ENCODE measurements at regions not wholly inside any gene's neighbourhood (a gene's known extent, or its start where the extent isn't known, plus 50 kb on each side); places are given as distances from the start of the nearest gene placed in this dataset.
"Not testable (repeated sequence)": the region's sequence is repeated elsewhere in the genome, so short reads cannot be mapped to it uniquely, and the experiment has no call there.

- no peaks in the 10 kb centered on the region for H3K27me3 ChIP-seq (ENCODE audit: control insufficient read depth in 5 of 5, insufficient read depth in 4 of 5, low read length in 5 of 5)
- H3K9me3 ChIP-seq (ENCODE audit: control insufficient read depth in 5 of 5, low read length in 5 of 5): no peaks in the 10 kb centered on the region
- H3K4me1 ChIP-seq (ENCODE audit: control insufficient read depth in 5 of 5, insufficient read depth in 5 of 5, low read length in 5 of 5): peaks cover 4 to 8% (median 7%) of the 10 kb centered on the region in 5 donors
- no peak overlapping the region for H3K9ac ChIP-seq (ENCODE audit: low read length in 5 of 5)
- no peak overlapping the region for H3K4me3 ChIP-seq (ENCODE audit: low read depth in 1 of 5, low read length in 5 of 5)
- no peaks in the 10 kb centered on the region for H3K36me3 ChIP-seq (ENCODE audit: control insufficient read depth in 5 of 5, insufficient read depth in 5 of 5, low read length in 5 of 5)
- no peak overlapping the region for H3K27ac ChIP-seq (ENCODE audit: low read depth, low read length)
Measured at GRCh38 chr17:68768804-68769203, 167.6 kb upstream of the FAM20A start.

GRCh38 chr17:68766640-68767039 lies 165.5 kb upstream of the FAM20A start:
- no peak overlapping the region for H3K9ac ChIP-seq (ENCODE audit: low read length in 5 of 5)
- H3K27me3 ChIP-seq (ENCODE audit: control insufficient read depth in 5 of 5, insufficient read depth in 4 of 5, low read length in 5 of 5): no peaks in the 10 kb centered on the region
- H3K9me3 ChIP-seq (ENCODE audit: control insufficient read depth in 5 of 5, low read length in 5 of 5): no peaks in the 10 kb centered on the region
- H3K4me1 ChIP-seq (ENCODE audit: control insufficient read depth in 5 of 5, insufficient read depth in 5 of 5, low read length in 5 of 5): no peaks in the 10 kb centered on the region
- H3K27ac ChIP-seq (ENCODE audit: low read depth, low read length): no peak overlapping the region
- H3K36me3 ChIP-seq (ENCODE audit: control insufficient read depth in 5 of 5, insufficient read depth in 5 of 5, low read length in 5 of 5): no peaks in the 10 kb centered on the region
- no peak overlapping the region for H3K4me3 ChIP-seq (ENCODE audit: low read depth in 1 of 5, low read length in 5 of 5)

- no peaks in the 10 kb centered on the region for H3K27me3 ChIP-seq (ENCODE audit: control insufficient read depth in 5 of 5, insufficient read depth in 4 of 5, low read length in 5 of 5)
- H3K9me3 ChIP-seq (ENCODE audit: control insufficient read depth in 5 of 5, low read length in 5 of 5): no peaks in the 10 kb centered on the region
- no peaks in the 10 kb centered on the region for H3K36me3 ChIP-seq (ENCODE audit: control insufficient read depth in 5 of 5, insufficient read depth in 5 of 5, low read length in 5 of 5)
- no peak overlapping the region for H3K4me3 ChIP-seq (ENCODE audit: low read depth in 1 of 5, low read length in 5 of 5)
- no peak overlapping the region for H3K9ac ChIP-seq (ENCODE audit: low read length in 5 of 5)
- peaks cover 0 to 10% (median 8%) of the 10 kb centered on the region in 5 donors for H3K4me1 ChIP-seq (ENCODE audit: control insufficient read depth in 5 of 5, insufficient read depth in 5 of 5, low read length in 5 of 5)
- no peak overlapping the region for H3K27ac ChIP-seq (ENCODE audit: low read depth, low read length)
Measured at GRCh38 chr17:68763562-68763961, 162.4 kb upstream of the FAM20A start.

- no peak overlapping the region for H3K27ac ChIP-seq (ENCODE audit: low read depth, low read length)
- H3K27me3 ChIP-seq (ENCODE audit: control insufficient read depth in 5 of 5, insufficient read depth in 4 of 5, low read length in 5 of 5): no peaks in the 10 kb centered on the region
- H3K4me3 ChIP-seq (ENCODE audit: low read depth in 1 of 5, low read length in 5 of 5): no peak overlapping the region
- H3K4me1 ChIP-seq (ENCODE audit: control insufficient read depth in 5 of 5, insufficient read depth in 5 of 5, low read length in 5 of 5): peaks cover 0 to 10% (median 8%) of the 10 kb centered on the region in 5 donors
- no peaks in the 10 kb centered on the region for H3K36me3 ChIP-seq (ENCODE audit: control insufficient read depth in 5 of 5, insufficient read depth in 5 of 5, low read length in 5 of 5)
- H3K9ac ChIP-seq (ENCODE audit: low read length in 5 of 5): no peak overlapping the region
- no peaks in the 10 kb centered on the region for H3K9me3 ChIP-seq (ENCODE audit: control insufficient read depth in 5 of 5, low read length in 5 of 5)
Measured at GRCh38 chr17:68762911-68763310, 161.7 kb upstream of the FAM20A start.

- Histone ChIP-seq H3K9me3 (ENCODE audit: control insufficient read depth in 5 of 5, low read length in 5 of 5) (no peaks in the 10 kb centered on the region), H3K4me3 (ENCODE audit: low read depth in 1 of 5, low read length in 5 of 5) (peak overlapping the region in 1 of 5 donors; percentile 62), H3K36me3 (ENCODE audit: control insufficient read depth in 5 of 5, insufficient read depth in 5 of 5, low read length in 5 of 5) (no peaks in the 10 kb centered on the region), H3K27ac (ENCODE audit: low read depth, low read length) (no peak overlapping the region), H3K4me1 (ENCODE audit: control insufficient read depth in 5 of 5, insufficient read depth in 5 of 5, low read length in 5 of 5) (peaks cover 0 to 10% (median 8%) of the 10 kb centered on the region in 5 donors), H3K9ac (ENCODE audit: low read length in 5 of 5) (no peak overlapping the region), H3K27me3 (ENCODE audit: control insufficient read depth in 5 of 5, insufficient read depth in 4 of 5, low read length in 5 of 5) (no peaks in the 10 kb centered on the region)
Measured at GRCh38 chr17:68760141-68760475, 158.9 kb upstream of the FAM20A start.

- Histone ChIP-seq H3K36me3 (ENCODE audit: control insufficient read depth in 5 of 5, insufficient read depth in 5 of 5, low read length in 5 of 5) (no peaks in the 10 kb centered on the region), H3K4me3 (ENCODE audit: low read depth in 1 of 5, low read length in 5 of 5) (peak overlapping the region; percentile 50 to 81 (median 63)), H3K27ac (ENCODE audit: low read depth, low read length) (peak overlapping the region; percentile 93), H3K9me3 (ENCODE audit: control insufficient read depth in 5 of 5, low read length in 5 of 5) (no peaks in the 10 kb centered on the region), H3K27me3 (ENCODE audit: control insufficient read depth in 5 of 5, insufficient read depth in 4 of 5, low read length in 5 of 5) (no peaks in the 10 kb centered on the region), H3K4me1 (ENCODE audit: control insufficient read depth in 5 of 5, insufficient read depth in 5 of 5, low read length in 5 of 5) (peaks cover 0 to 10% (median 8%) of the 10 kb centered on the region in 5 donors), H3K9ac (ENCODE audit: low read length in 5 of 5) (peak overlapping the region in 4 of 5 donors; percentile 62 to 76 (median 65))
Measured at GRCh38 chr17:68759343-68760140, 158.4 kb upstream of the FAM20A start.

GRCh38 chr17:68759002-68759342 lies 157.8 kb upstream of the FAM20A start:
- Histone ChIP-seq H3K27me3 (ENCODE audit: control insufficient read depth in 5 of 5, insufficient read depth in 4 of 5, low read length in 5 of 5) (no peaks in the 10 kb centered on the region), H3K27ac (ENCODE audit: low read depth, low read length) (peak overlapping the region; percentile 93), H3K36me3 (ENCODE audit: control insufficient read depth in 5 of 5, insufficient read depth in 5 of 5, low read length in 5 of 5) (no peaks in the 10 kb centered on the region), H3K9me3 (ENCODE audit: control insufficient read depth in 5 of 5, low read length in 5 of 5) (no peaks in the 10 kb centered on the region), H3K9ac (ENCODE audit: low read length in 5 of 5) (no peak overlapping the region), H3K4me1 (ENCODE audit: control insufficient read depth in 5 of 5, insufficient read depth in 5 of 5, low read length in 5 of 5) (peaks cover 0 to 10% (median 8%) of the 10 kb centered on the region in 5 donors), H3K4me3 (ENCODE audit: low read depth in 1 of 5, low read length in 5 of 5) (peak overlapping the region in 2 of 5 donors; percentile 65 to 81)

- H3K9ac ChIP-seq (ENCODE audit: low read length in 5 of 5); H3K4me3 ChIP-seq (ENCODE audit: low read depth in 1 of 5, low read length in 5 of 5); H3K27ac ChIP-seq (ENCODE audit: low read depth, low read length); H3K9me3 ChIP-seq (ENCODE audit: control insufficient read depth in 5 of 5, low read length in 5 of 5); H3K27me3 ChIP-seq (ENCODE audit: control insufficient read depth in 5 of 5, insufficient read depth in 4 of 5, low read length in 5 of 5); H3K4me1 ChIP-seq (ENCODE audit: control insufficient read depth in 5 of 5, insufficient read depth in 5 of 5, low read length in 5 of 5); H3K36me3 ChIP-seq (ENCODE audit: control insufficient read depth in 5 of 5, insufficient read depth in 5 of 5, low read length in 5 of 5): not testable (repeated sequence)
Measured at GRCh38 chr17:68757866-68758757, 156.9 kb upstream of the FAM20A start.

GRCh38 chr17:68753985-68754769 lies 153.0 kb upstream of the FAM20A start:
- H3K27me3 ChIP-seq (ENCODE audit: control insufficient read depth in 5 of 5, insufficient read depth in 4 of 5, low read length in 5 of 5): no peaks in the 10 kb centered on the region
- H3K9me3 ChIP-seq (ENCODE audit: control insufficient read depth in 5 of 5, low read length in 5 of 5): no peaks in the 10 kb centered on the region
- H3K4me3 ChIP-seq (ENCODE audit: low read depth in 1 of 5, low read length in 5 of 5): no peak overlapping the region
- no peak overlapping the region for H3K27ac ChIP-seq (ENCODE audit: low read depth, low read length)
- no peak overlapping the region for H3K9ac ChIP-seq (ENCODE audit: low read length in 5 of 5)
- no peaks in the 10 kb centered on the region for H3K36me3 ChIP-seq (ENCODE audit: control insufficient read depth in 5 of 5, insufficient read depth in 5 of 5, low read length in 5 of 5)
- H3K4me1 ChIP-seq (ENCODE audit: control insufficient read depth in 5 of 5, insufficient read depth in 5 of 5, low read length in 5 of 5): peaks cover 0 to 5% (median 4%) of the 10 kb centered on the region in 5 donors

All from subcutaneous abdominal adipose tissue (tissue), 5 donors.